Karpas-422 (cell line): ENCODE measurements at regions not wholly inside any gene's neighbourhood (a gene's known extent, or its start where the extent isn't known, plus 50 kb on each side); places are given as distances from the start of the nearest gene placed in this dataset.
"Not testable (repeated sequence)": the region's sequence is repeated elsewhere in the genome, so short reads cannot be mapped to it uniquely, and the experiment has no call there.

Experiments
- DNase-seq: peaks from one replicate; pipeline ENCODE4 v3.0.0-alpha.2; 2015
- H2AFZ ChIP-seq: fragments of 200-600 bp; sonication (generic); 2 replicates; pipeline ENCODE4 v1.6.1; 2014; ENCODE audit warnings: antibody characterized with exemption, low read length, mixed read lengths
- H3K27ac ChIP-seq: fragments of 200-600 bp; sonication (generic); 2 replicates; pipeline ENCODE4 v1.5.1; 2014; ENCODE audit warnings: mild to moderate bottlenecking, low read length, moderate library complexity
- H3K27me3 ChIP-seq: fragments of 200-600 bp; sonication (generic); 2 replicates; pipeline ENCODE4 v1.6.1; 2014; ENCODE audit warnings: low read length, mixed read lengths
- H3K36me3 ChIP-seq: fragments of 200-600 bp; sonication (generic); 2 replicates; pipeline ENCODE4 v1.6.1; 2014; ENCODE audit warnings: low read length, mixed read lengths; ENCODE audit not compliant: insufficient read depth
- H3K4me1 ChIP-seq: fragments of 200-600 bp; sonication (generic); 2 replicates; pipeline ENCODE4 v1.6.1; 2014; ENCODE audit warnings: mild to moderate bottlenecking, low read length, mixed read lengths
- H3K4me2 ChIP-seq: fragments of 200-600 bp; sonication (generic); 2 replicates; pipeline ENCODE4 v1.6.1; 2014; ENCODE audit warnings: low read length, low read depth, mild to moderate bottlenecking; ENCODE audit not compliant: poor library complexity, severe bottlenecking
- H3K4me3 ChIP-seq: fragments of 200-600 bp; sonication (generic); 2 replicates; pipeline ENCODE4 v1.5.1; 2014; ENCODE audit warnings: mild to moderate bottlenecking, antibody characterized with exemption, low read length, mixed read lengths
- H3K79me2 ChIP-seq: fragments of 200-600 bp; sonication (generic); 2 replicates; pipeline ENCODE4 v1.6.1; 2014; ENCODE audit warnings: mild to moderate bottlenecking, low read length, mixed read lengths
- H3K9ac ChIP-seq: fragments of 200-600 bp; sonication (generic); 2 replicates; pipeline ENCODE4 v1.6.0; 2014; ENCODE audit warnings: low read length
- H3K9me2 ChIP-seq: fragments of 200-600 bp; sonication (generic), shearing (Covaris generic); replicated peaks from 2 replicates; pipeline ENCODE4 v1.6.0; 2014; ENCODE audit warnings: mild to moderate bottlenecking, low read length, moderate library complexity; ENCODE audit not compliant: insufficient read depth
- H3K9me3 ChIP-seq: fragments of 300-700, 200-600 bp; sonication (generic); 2 replicates; pipeline ENCODE4 v1.6.1; 2014; ENCODE audit warnings: low read length, mixed read lengths
- H4K20me1 ChIP-seq: fragments of 200-600 bp; sonication (generic); 2 replicates; pipeline ENCODE4 v1.6.1; 2014; ENCODE audit warnings: mild to moderate bottlenecking, antibody characterized with exemption, low read length, low read depth; ENCODE audit not compliant: insufficient read depth

DNA sequence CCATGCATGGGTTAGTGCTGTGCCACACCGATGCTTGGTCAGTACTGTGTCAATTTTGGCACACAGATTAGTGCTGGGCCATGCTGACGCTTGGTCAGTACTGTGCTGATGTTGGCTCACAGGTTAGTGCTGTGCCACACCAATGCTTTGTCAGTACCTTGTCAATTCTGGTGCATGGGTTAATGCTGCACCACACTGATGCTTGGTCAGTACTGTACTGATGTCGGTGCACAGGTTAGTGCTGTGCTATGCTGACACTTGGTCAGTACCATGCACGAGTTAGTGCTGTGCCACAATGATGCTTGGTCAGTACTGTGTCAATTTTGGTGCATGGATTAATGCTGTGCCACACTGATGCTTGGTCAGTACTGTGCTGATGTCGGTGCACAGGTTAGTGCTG lies 103.0 kb downstream of the NPIPB11 start:
- Histone ChIP-seq H3K4me2 (no peak overlapping the region), H3K4me3 (no peak overlapping the region), H3K79me2 (no peaks in the 10 kb centered on the region), H4K20me1 (0 out of 2 replicates have a peak, but pooled peaks cover 4% of the 10 kb centered on the region), H2AFZ (no peak overlapping the region), H3K4me1 (no peaks in the 10 kb centered on the region), H3K27me3 (no peaks in the 10 kb centered on the region), H3K9me3 (no peaks in the 10 kb centered on the region), H3K9ac (no peak overlapping the region), H3K36me3 (no peaks in the 10 kb centered on the region; the same call in 1 of the 2 replicates), H3K27ac (no peak overlapping the region), H3K9me2 (no peaks in the 10 kb centered on the region)
- no peak for DNase-seq

DNA sequence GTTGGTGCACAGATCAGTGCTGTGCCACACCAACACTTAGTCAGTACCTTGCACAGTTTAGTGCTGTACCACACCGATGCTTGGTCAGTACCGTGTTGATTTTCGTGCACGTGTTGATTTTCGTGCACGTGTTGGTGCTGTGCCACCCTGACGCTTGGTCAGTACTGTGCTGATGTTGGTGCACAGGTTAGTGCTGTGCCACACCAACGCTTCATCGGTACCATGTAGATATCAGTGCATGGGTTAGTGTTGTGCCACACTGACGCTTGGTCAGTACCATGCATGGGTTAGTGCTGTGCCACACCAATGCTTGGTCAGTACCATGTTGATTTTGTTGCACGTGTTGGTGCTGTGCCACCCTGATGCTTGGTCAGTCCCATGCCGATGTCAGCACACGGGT lies 103.5 kb downstream of the NPIPB11 start:
- H4K20me1 ChIP-seq: 0 out of 2 replicates have a peak, but pooled peaks cover 4% of the 10 kb centered on the region
- no peaks in the 10 kb centered on the region for H3K4me1 ChIP-seq
- no peaks in the 10 kb centered on the region; the same call in 1 of the 2 replicates for H3K36me3 ChIP-seq
- H3K27ac ChIP-seq: no peak overlapping the region
- H3K9me3 ChIP-seq: no peaks in the 10 kb centered on the region
- H3K79me2 ChIP-seq: no peaks in the 10 kb centered on the region
- no peak for DNase-seq
- no peaks in the 10 kb centered on the region for H3K9me2 ChIP-seq
- no peak overlapping the region for H3K4me2 ChIP-seq
- no peaks in the 10 kb centered on the region for H3K27me3 ChIP-seq
- no peak overlapping the region for H2AFZ ChIP-seq
- no peak overlapping the region for H3K9ac ChIP-seq
- no peak overlapping the region for H3K4me3 ChIP-seq

DNA sequence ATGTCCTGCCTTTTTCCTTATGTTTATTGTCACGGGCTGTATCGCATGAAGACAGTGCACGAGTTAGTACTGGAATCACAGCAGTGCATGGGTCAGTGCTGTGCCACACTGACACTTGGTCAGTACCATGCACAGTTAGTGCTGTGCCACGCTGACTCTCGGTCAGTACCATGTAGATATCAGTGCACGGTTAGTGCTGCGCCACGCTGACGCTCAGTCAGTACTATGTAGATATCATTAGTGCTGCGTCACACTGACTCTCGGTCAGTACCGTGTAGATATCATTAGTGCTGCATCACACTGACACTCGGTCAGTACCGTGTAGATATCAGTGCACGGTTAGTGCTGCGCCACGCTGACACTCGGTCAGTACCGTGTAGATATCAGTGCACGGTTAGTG lies 104.1 kb downstream of the NPIPB11 start:
- H3K9me2 ChIP-seq, H3K4me3 ChIP-seq, H4K20me1 ChIP-seq, H3K4me2 ChIP-seq, H3K36me3 ChIP-seq, DNase-seq, H3K9me3 ChIP-seq, H3K27me3 ChIP-seq, H3K27ac ChIP-seq, H3K4me1 ChIP-seq, H2AFZ ChIP-seq, H3K79me2 ChIP-seq, H3K9ac ChIP-seq: not testable (repeated sequence)

DNA sequence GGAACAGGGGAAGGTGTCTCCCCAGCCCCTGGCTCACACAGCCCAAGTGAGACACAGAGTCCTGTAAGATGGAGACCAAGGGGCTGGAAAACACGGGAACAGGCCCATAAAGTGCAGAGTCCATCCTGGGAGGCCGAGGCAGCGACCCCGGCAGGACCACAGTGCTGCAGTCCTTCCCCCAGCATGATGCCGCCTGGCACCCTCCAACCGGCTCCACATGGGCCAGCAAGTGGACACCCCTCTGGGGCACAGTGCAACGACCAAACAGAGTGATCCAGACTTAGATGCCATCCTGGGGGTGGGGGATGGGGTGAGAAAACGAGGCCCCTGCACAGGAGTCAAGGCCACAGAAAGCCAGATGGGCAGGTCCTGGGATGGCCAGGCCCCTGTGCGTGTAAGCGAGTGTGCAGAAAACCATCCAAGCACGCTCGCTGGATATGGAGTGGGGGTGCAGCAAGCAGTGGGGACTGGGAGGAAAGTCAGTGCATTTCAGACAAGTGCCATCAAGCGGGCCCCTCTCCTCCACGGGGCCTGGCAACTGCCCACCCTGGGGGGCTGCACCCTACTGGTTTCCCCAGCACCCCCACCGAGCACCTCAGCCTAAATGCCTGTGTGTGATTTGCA lies 104.7 kb downstream of the NPIPB11 start:
- not testable (repeated sequence) for H3K4me2 ChIP-seq, H3K27me3 ChIP-seq, H3K27ac ChIP-seq, H3K4me3 ChIP-seq, H3K79me2 ChIP-seq, H3K4me1 ChIP-seq, H3K9me2 ChIP-seq, H2AFZ ChIP-seq, H3K9ac ChIP-seq, H4K20me1 ChIP-seq, DNase-seq, H3K9me3 ChIP-seq, H3K36me3 ChIP-seq

DNA sequence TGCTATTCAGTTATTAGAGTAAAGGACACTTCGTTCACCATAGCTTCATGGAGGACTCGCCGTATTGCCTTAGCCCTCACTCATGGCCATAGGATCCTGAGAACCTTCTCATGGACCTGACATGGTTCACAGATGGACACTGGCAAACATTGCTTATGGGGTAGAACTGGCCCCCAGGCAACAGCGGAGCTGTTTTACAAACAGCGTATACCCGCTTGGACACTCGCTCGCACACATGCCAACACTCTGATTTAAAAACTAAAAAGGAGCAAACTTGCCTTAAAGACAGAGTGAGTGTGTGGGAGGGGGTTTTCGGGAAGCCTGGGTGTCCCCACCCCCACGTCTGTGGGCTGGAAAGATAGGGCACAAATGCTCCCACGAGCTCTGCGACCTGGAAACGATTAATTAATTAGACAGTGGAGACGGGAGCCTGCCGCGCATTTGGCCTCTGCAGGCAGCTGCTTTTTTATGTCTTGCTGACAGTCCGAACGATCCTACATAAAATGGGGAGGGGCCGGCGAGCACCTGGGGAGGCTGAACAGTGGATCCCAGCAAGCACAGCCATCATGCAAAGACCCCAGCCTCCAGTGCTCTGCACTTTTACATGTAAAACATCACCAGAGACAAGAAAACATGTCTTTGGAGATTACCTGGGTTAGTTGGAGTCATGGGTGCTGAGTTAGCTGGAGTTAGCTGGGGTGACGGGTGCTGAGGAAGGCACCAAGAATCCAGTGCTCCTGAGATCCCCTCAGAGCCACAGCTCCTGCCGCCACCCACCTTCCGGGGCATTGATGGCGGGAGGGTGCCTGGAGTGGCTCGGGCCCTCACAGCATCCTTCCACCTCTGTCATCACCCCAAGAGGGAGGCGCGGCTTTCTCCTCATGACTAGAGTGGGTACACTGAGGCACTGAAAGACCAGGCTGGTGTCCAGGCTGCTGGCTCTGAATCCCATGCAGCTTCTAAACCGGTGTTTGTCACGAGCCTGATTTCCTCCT lies 105.7 kb downstream of the NPIPB11 start:
- not testable (repeated sequence) for H3K4me3 ChIP-seq, H3K27me3 ChIP-seq, H3K9ac ChIP-seq, H3K36me3 ChIP-seq, H3K9me3 ChIP-seq, H3K4me1 ChIP-seq, H2AFZ ChIP-seq, H3K27ac ChIP-seq, H3K79me2 ChIP-seq, H3K4me2 ChIP-seq, H3K9me2 ChIP-seq, DNase-seq, H4K20me1 ChIP-seq

DNA sequence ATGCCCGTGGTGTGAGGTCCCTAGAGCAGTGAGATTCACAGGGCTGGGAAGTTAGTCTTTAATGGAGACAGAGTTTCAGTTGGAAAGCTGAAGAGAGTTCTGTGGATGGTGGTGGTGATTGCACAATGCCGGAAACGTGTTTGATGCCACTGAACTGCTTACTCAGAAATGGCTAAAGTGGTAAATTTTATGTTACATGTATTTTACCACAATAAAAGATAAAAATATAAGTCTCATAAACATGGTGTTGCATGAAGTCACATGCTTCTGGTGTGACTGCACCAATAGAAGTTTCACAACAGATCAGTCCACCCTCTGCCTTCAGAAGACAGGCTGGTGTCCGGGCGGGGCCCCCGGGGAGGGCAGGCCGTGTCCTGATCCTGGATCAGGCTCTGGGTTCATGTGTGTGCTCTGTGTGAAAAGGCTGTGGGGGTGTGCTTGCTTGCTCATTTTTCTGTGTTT lies 106.5 kb downstream of the NPIPB11 start:
- not testable (repeated sequence) for H3K4me2 ChIP-seq, H4K20me1 ChIP-seq, H3K4me3 ChIP-seq, H3K9me3 ChIP-seq, H3K27ac ChIP-seq, H2AFZ ChIP-seq, H3K79me2 ChIP-seq, DNase-seq, H3K36me3 ChIP-seq, H3K4me1 ChIP-seq, H3K9ac ChIP-seq, H3K9me2 ChIP-seq, H3K27me3 ChIP-seq

DNA sequence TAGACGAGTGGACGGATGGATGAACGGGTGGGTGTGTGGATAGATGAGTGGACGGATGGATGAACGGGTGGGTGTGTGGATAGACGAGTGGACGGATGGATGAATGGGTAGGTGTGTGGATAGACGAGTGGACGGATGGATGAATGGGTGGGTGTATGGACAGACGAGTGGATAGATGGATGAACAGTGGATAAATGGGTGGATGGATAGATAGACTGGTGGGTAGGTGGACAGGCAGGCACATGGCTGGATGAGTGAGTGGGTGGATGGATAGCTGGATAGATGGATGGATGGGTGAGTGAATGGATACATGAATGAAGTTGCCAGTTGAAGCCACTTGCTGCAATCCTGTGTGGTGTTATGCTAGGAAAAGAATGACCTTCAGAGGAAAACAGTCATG lies 107.5 kb downstream of the NPIPB11 start:
- not testable (repeated sequence) for H3K79me2 ChIP-seq

DNA sequence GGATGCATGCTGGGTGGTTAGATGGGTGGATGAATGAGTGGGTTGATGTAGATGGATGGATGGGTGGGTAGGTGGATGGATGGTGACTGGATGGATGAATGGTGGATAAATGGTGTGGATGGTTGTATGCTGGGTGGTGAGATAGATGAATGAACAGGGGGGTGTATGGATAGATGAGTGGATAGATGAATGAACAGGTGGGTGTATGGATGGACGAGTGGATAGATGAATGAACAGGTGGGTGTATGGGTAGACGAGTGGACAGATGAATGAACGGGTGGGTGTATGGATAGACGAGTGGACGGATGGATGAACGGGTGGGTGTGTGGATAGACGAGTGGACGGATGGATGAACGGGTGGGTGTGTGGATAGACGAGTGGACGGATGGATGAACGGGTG lies 108.2 kb downstream of the NPIPB11 start:
- H3K36me3 ChIP-seq, DNase-seq, H3K27ac ChIP-seq, H3K4me3 ChIP-seq, H3K9me2 ChIP-seq, H4K20me1 ChIP-seq, H3K9ac ChIP-seq, H3K4me1 ChIP-seq, H3K4me2 ChIP-seq, H3K79me2 ChIP-seq, H2AFZ ChIP-seq, H3K9me3 ChIP-seq, H3K27me3 ChIP-seq: not testable (repeated sequence)

More for the DNA sequence above, 107.5 kb downstream of the NPIPB11 start:
- H3K4me3 ChIP-seq, DNase-seq, H3K9me3 ChIP-seq, H3K4me1 ChIP-seq, H3K9ac ChIP-seq, H2AFZ ChIP-seq, H3K27ac ChIP-seq, H3K9me2 ChIP-seq, H3K27me3 ChIP-seq, H3K4me2 ChIP-seq, H4K20me1 ChIP-seq, H3K36me3 ChIP-seq: not testable (repeated sequence)
